ENCODE measurements at regions not wholly inside any gene's neighbourhood (a gene's known extent, or its start where the extent isn't known, plus 50 kb on each side); places are given as distances from the start of the nearest gene placed in this dataset.

GRCh38 chr5:168234133-168234532 lies 57.3 kb upstream of the WWC1 start:
- no peak overlapping the region for H3K4me3 Mint-ChIP-seq
- ChIA-PET POLR2A (no interaction called here), CTCF (no interaction called here)
- H3K27ac Mint-ChIP-seq, result no peak overlapping the region
- no peaks in the 10 kb centered on the region for H3K4me1 ChIP-seq (ENCODE audit: control insufficient read depth in 2 of 2, insufficient read depth in 2 of 2, low read length in 2 of 2)
- H3K4me2 ChIP-seq (replicated peaks; ENCODE audit: low read depth, low read length, poor library complexity, severe bottlenecking), result no peak overlapping the region
- no peaks in the 10 kb centered on the region for H3K36me3 ChIP-seq (replicated peaks in 1 of 2; ENCODE audit: control extremely low read depth in 1 of 2, control insufficient read depth in 1 of 2, extremely low read depth in 1 of 2, insufficient read depth in 2 of 2, low read length in 1 of 2)
- H3K27me3 ChIP-seq (replicated peaks in 1 of 4; ENCODE audit: control extremely low read depth in 1 of 4, control insufficient read depth in 3 of 4, insufficient read depth in 4 of 4, low read length in 3 of 4), result no peaks in the 10 kb centered on the region
- no peak overlapping the region for H3K4me3 ChIP-seq (ENCODE audit: control extremely low read depth in 1 of 5, extremely low read depth in 1 of 5, insufficient read depth in 1 of 5, low read depth in 2 of 5, low read length in 4 of 5)
- no peak overlapping the region for H3K27ac ChIP-seq (ENCODE audit: low read length in 2 of 2)
- H3K4me1 Mint-ChIP-seq, result no peaks in the 10 kb centered on the region
- no peaks in the 10 kb centered on the region for H3K79me2 ChIP-seq (ENCODE audit: control insufficient read depth, insufficient read depth, low read length)
- no peaks in the 10 kb centered on the region for H3K9me3 ChIP-seq (ENCODE audit: control extremely low read depth in 1 of 3, control insufficient read depth in 2 of 3, insufficient read depth in 1 of 3, low read length in 2 of 3)
- no peaks in the 10 kb centered on the region for H3K9me3 Mint-ChIP-seq (ENCODE audit: insufficient read depth)
- H3K27me3 Mint-ChIP-seq, result peaks cover 20% of the 10 kb centered on the region
- no peaks in the 10 kb centered on the region for H4K20me1 ChIP-seq (ENCODE audit: control insufficient read depth, insufficient read depth, low read length, poor library complexity, severe bottlenecking)
- WGBS (ENCODE audit: insufficient coverage), result 100% methylated on average over 1 of the region's 3 CpGs
- intact Hi-C loops (cut with micrococcal nuclease), result no loop called here
- DNase-seq (no peak), ATAC-seq (ENCODE audit: low read depth) (no peak)
- H3K9ac ChIP-seq (ENCODE audit: low read length), result no peak overlapping the region
- no peak overlapping the region for H2AFZ ChIP-seq (ENCODE audit: insufficient read depth, low read depth, low read length, poor library complexity, severe bottlenecking)
- TF ChIP-seq EZH2 (IDR thresholded peaks at IDR 0.05; ENCODE audit: borderline replicate concordance, insufficient read depth, low read depth, low read length, poor library complexity, severe bottlenecking), result no peak
- TF ChIP-seq, protein P1, sequence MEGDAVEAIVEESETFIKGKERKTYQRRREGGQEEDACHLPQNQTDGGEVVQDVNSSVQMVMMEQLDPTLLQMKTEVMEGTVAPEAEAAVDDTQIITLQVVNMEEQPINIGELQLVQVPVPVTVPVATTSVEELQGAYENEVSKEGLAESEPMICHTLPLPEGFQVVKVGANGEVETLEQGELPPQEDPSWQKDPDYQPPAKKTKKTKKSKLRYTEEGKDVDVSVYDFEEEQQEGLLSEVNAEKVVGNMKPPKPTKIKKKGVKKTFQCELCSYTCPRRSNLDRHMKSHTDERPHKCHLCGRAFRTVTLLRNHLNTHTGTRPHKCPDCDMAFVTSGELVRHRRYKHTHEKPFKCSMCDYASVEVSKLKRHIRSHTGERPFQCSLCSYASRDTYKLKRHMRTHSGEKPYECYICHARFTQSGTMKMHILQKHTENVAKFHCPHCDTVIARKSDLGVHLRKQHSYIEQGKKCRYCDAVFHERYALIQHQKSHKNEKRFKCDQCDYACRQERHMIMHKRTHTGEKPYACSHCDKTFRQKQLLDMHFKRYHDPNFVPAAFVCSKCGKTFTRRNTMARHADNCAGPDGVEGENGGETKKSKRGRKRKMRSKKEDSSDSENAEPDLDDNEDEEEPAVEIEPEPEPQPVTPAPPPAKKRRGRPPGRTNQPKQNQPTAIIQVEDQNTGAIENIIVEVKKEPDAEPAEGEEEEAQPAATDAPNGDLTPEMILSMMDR (IDR thresholded peaks at IDR 0.05), result no peak

DNA sequence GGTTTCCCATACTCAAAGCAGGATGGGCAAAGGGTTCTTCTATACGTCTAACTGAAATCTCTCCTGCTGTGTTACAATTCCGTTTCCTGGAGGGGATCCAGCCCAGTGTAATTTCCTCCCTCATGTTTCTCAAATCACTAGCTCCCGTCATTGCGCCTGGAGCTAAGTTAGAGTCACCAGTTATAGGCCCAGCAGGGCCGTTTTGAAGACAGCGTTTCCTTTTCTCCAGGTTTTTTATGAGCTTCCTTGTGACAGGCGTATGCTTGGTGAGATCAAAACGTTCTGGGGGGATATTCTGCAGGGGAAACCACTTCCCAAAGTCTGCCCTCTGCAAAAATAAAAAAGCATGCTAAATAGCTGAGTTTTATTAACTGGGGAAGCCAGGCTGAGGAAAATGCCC lies 53.0 kb upstream of the WWC1 start:
- Histone ChIP-seq H3K9ac (ENCODE audit: low read length) (no peak overlapping the region), H3K36me3 (replicated peaks in 1 of 2; ENCODE audit: control extremely low read depth in 1 of 2, control insufficient read depth in 1 of 2, extremely low read depth in 1 of 2, insufficient read depth in 2 of 2, low read length in 1 of 2) (no peaks in the 10 kb centered on the region), H3K4me1 (ENCODE audit: control insufficient read depth in 2 of 2, insufficient read depth in 2 of 2, low read length in 2 of 2) (no peaks in the 10 kb centered on the region), H3K79me2 (ENCODE audit: control insufficient read depth, insufficient read depth, low read length) (no peaks in the 10 kb centered on the region), H3K4me2 (replicated peaks; ENCODE audit: low read depth, low read length, poor library complexity, severe bottlenecking) (no peak overlapping the region), H3K27ac (ENCODE audit: low read length in 2 of 2) (no peak overlapping the region), H4K20me1 (ENCODE audit: control insufficient read depth, insufficient read depth, low read length, poor library complexity, severe bottlenecking) (no peaks in the 10 kb centered on the region), H3K4me3 (ENCODE audit: control extremely low read depth in 1 of 5, extremely low read depth in 1 of 5, insufficient read depth in 1 of 5, low read depth in 2 of 5, low read length in 4 of 5) (no peak overlapping the region), H3K27me3 (replicated peaks in 1 of 4; ENCODE audit: control extremely low read depth in 1 of 4, control insufficient read depth in 3 of 4, insufficient read depth in 4 of 4, low read length in 3 of 4) (no peaks in the 10 kb centered on the region), H2AFZ (ENCODE audit: insufficient read depth, low read depth, low read length, poor library complexity, severe bottlenecking) (no peak overlapping the region), H3K9me3 (ENCODE audit: control extremely low read depth in 1 of 3, control insufficient read depth in 2 of 3, insufficient read depth in 1 of 3, low read length in 2 of 3) (no peaks in the 10 kb centered on the region)
- H3K27me3 Mint-ChIP-seq, result peaks cover 10% of the 10 kb centered on the region
- no peak overlapping the region for H3K4me3 Mint-ChIP-seq
- H3K27ac Mint-ChIP-seq, result no peak overlapping the region
- no peak for TF ChIP-seq EZH2 (IDR thresholded peaks at IDR 0.05; ENCODE audit: borderline replicate concordance, insufficient read depth, low read depth, low read length, poor library complexity, severe bottlenecking)
- TF ChIP-seq, protein P1 (IDR thresholded peaks at IDR 0.05), result no peak
- H3K4me1 Mint-ChIP-seq, result no peaks in the 10 kb centered on the region
- intact Hi-C loops (cut with micrococcal nuclease), result no loop called here
- WGBS (ENCODE audit: insufficient coverage), result 62% methylated on average over 3 of the region's 8 CpGs
- no peaks in the 10 kb centered on the region for H3K9me3 Mint-ChIP-seq (ENCODE audit: insufficient read depth)
- DNase-seq (no peak), ATAC-seq (ENCODE audit: low read depth) (no peak)
- ChIA-PET CTCF (interaction anchor here (1.0 kb wide), 1 partner anchor 19 kb away, joined by 3 read pairs; no protein-coding TSS in a partner anchor), POLR2A (no interaction called here)
